ENCODE measurements at regions not wholly inside any gene's neighbourhood (a gene's known extent, or its start where the extent isn't known, plus 50 kb on each side); places are given as distances from the start of the nearest gene placed in this dataset.

GRCh38 chrX:87914726-87915125, 397.1 kb downstream of the KLHL4 start:
- no peaks in the 10 kb centered on the region for H4K20me1 ChIP-seq (ENCODE audit: insufficient read depth)

GRCh38 chrX:87924619-87925018, 407.0 kb downstream of the KLHL4 start:
- no peaks in the 10 kb centered on the region for H3K79me2 ChIP-seq (ENCODE audit: insufficient read depth, low read depth)
- no peak for TF ChIP-seq CTCF (conservative IDR thresholded peaks at IDR 0.05; ENCODE audit: low read depth, low read length)
- no peaks in the 10 kb centered on the region for H3K36me3 ChIP-seq (ENCODE audit: insufficient read depth)
- no peak overlapping the region for H3K4me3 ChIP-seq (IDR thresholded peaks at IDR 0.05; ENCODE audit: insufficient read depth, low read depth, low read length)
- no peaks in the 10 kb centered on the region for H4K20me1 ChIP-seq (ENCODE audit: insufficient read depth)
- H3K9ac ChIP-seq = no peak overlapping the region
- no peak overlapping the region for H3K27ac ChIP-seq
- H3K27me3 ChIP-seq (ENCODE audit: insufficient read depth, low read depth) = no peaks in the 10 kb centered on the region
- no peak overlapping the region for H2AFZ ChIP-seq (ENCODE audit: low read depth)
- no peak overlapping the region for H3K4me2 ChIP-seq
- no peaks in the 10 kb centered on the region for H3K4me1 ChIP-seq (ENCODE audit: low read depth, poor library complexity, severe bottlenecking)

More at GRCh38 chrX:87914726-87915125, 397.1 kb downstream of the KLHL4 start:
- H3K4me1 ChIP-seq (ENCODE audit: low read depth, poor library complexity, severe bottlenecking) = no peaks in the 10 kb centered on the region
- no peak overlapping the region for H3K9ac ChIP-seq
- H3K27me3 ChIP-seq (ENCODE audit: insufficient read depth, low read depth) = no peaks in the 10 kb centered on the region
- no peak overlapping the region for H3K4me2 ChIP-seq
- no peak for TF ChIP-seq CTCF (conservative IDR thresholded peaks at IDR 0.05; ENCODE audit: low read depth, low read length)
- no peak overlapping the region for H2AFZ ChIP-seq (ENCODE audit: low read depth)
- no peak overlapping the region for H3K4me3 ChIP-seq (IDR thresholded peaks at IDR 0.05; ENCODE audit: insufficient read depth, low read depth, low read length)
- H3K79me2 ChIP-seq (ENCODE audit: insufficient read depth, low read depth) = no peaks in the 10 kb centered on the region
- H3K27ac ChIP-seq = no peak overlapping the region
- no peaks in the 10 kb centered on the region for H3K36me3 ChIP-seq (ENCODE audit: insufficient read depth)

GRCh38 chrX:87941841-87942240, 424.2 kb downstream of the KLHL4 start:
- H4K20me1 ChIP-seq (ENCODE audit: insufficient read depth) = no peaks in the 10 kb centered on the region
- no peaks in the 10 kb centered on the region for H3K36me3 ChIP-seq (ENCODE audit: insufficient read depth)
- H3K27ac ChIP-seq = no peak overlapping the region
- no peak for TF ChIP-seq CTCF (conservative IDR thresholded peaks at IDR 0.05; ENCODE audit: low read depth, low read length)
- H3K79me2 ChIP-seq (ENCODE audit: insufficient read depth, low read depth) = no peaks in the 10 kb centered on the region
- H2AFZ ChIP-seq (ENCODE audit: low read depth) = no peak overlapping the region
- no peak overlapping the region for H3K4me3 ChIP-seq (IDR thresholded peaks at IDR 0.05; ENCODE audit: insufficient read depth, low read depth, low read length)
- H3K4me1 ChIP-seq (ENCODE audit: low read depth, poor library complexity, severe bottlenecking) = no peaks in the 10 kb centered on the region
- no peak overlapping the region for H3K4me2 ChIP-seq
- H3K27me3 ChIP-seq (ENCODE audit: insufficient read depth, low read depth) = no peaks in the 10 kb centered on the region
- H3K9ac ChIP-seq = no peak overlapping the region

GRCh38 chrX:87961471-87961870, 443.9 kb downstream of the KLHL4 start:
- no peaks in the 10 kb centered on the region for H3K79me2 ChIP-seq (ENCODE audit: insufficient read depth, low read depth)
- H3K4me3 ChIP-seq (IDR thresholded peaks at IDR 0.05; ENCODE audit: insufficient read depth, low read depth, low read length) = no peak overlapping the region
- H3K9ac ChIP-seq = no peak overlapping the region
- no peak for TF ChIP-seq CTCF (conservative IDR thresholded peaks at IDR 0.05; ENCODE audit: low read depth, low read length)
- H3K27ac ChIP-seq = no peak overlapping the region
- H4K20me1 ChIP-seq (ENCODE audit: insufficient read depth) = no peaks in the 10 kb centered on the region
- H3K36me3 ChIP-seq (ENCODE audit: insufficient read depth) = no peaks in the 10 kb centered on the region
- no peak overlapping the region for H3K4me2 ChIP-seq
- no peaks in the 10 kb centered on the region for H3K4me1 ChIP-seq (ENCODE audit: low read depth, poor library complexity, severe bottlenecking)
- H3K27me3 ChIP-seq (ENCODE audit: insufficient read depth, low read depth) = no peaks in the 10 kb centered on the region
- H2AFZ ChIP-seq (ENCODE audit: low read depth) = no peak overlapping the region

All from KMS-11 (cell line).